ENCODE measurements at regions not wholly inside any gene's neighbourhood (a gene's known extent, or its start where the extent isn't known, plus 50 kb on each side); places are given as distances from the start of the nearest gene placed in this dataset.

DNA sequence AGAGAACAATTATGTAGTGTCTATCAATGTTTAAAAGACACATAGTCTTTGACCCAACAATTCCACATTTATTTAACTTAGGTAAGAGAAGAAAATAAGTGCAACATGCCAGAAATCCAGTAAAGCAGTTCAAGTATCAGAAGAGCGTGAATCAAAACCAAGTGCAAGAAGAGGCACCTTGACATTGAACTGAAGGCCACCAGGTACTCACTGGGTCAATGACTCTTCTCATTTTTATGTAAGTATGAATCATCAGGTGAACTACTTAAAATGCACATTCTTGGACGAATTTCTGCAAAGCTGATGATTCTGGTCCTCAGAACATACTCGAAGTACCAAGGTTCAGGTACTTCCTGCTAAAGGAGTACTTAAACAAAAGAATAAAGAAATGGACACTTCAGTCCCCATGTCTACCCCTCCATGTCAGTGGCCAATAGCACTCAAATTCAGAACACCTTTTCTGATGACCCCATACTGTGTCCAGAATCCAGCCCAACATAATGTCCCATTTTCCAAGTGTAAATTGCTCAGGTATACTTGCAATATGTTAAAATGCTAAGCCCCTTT, 481.9 kb downstream of the GJA1 start:
- TF ChIP-seq, protein P1, sequence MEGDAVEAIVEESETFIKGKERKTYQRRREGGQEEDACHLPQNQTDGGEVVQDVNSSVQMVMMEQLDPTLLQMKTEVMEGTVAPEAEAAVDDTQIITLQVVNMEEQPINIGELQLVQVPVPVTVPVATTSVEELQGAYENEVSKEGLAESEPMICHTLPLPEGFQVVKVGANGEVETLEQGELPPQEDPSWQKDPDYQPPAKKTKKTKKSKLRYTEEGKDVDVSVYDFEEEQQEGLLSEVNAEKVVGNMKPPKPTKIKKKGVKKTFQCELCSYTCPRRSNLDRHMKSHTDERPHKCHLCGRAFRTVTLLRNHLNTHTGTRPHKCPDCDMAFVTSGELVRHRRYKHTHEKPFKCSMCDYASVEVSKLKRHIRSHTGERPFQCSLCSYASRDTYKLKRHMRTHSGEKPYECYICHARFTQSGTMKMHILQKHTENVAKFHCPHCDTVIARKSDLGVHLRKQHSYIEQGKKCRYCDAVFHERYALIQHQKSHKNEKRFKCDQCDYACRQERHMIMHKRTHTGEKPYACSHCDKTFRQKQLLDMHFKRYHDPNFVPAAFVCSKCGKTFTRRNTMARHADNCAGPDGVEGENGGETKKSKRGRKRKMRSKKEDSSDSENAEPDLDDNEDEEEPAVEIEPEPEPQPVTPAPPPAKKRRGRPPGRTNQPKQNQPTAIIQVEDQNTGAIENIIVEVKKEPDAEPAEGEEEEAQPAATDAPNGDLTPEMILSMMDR (IDR thresholded peaks at IDR 0.05; ENCODE audit: insufficient read depth, low read length): no peak
- TF ChIP-seq, protein P2, sequence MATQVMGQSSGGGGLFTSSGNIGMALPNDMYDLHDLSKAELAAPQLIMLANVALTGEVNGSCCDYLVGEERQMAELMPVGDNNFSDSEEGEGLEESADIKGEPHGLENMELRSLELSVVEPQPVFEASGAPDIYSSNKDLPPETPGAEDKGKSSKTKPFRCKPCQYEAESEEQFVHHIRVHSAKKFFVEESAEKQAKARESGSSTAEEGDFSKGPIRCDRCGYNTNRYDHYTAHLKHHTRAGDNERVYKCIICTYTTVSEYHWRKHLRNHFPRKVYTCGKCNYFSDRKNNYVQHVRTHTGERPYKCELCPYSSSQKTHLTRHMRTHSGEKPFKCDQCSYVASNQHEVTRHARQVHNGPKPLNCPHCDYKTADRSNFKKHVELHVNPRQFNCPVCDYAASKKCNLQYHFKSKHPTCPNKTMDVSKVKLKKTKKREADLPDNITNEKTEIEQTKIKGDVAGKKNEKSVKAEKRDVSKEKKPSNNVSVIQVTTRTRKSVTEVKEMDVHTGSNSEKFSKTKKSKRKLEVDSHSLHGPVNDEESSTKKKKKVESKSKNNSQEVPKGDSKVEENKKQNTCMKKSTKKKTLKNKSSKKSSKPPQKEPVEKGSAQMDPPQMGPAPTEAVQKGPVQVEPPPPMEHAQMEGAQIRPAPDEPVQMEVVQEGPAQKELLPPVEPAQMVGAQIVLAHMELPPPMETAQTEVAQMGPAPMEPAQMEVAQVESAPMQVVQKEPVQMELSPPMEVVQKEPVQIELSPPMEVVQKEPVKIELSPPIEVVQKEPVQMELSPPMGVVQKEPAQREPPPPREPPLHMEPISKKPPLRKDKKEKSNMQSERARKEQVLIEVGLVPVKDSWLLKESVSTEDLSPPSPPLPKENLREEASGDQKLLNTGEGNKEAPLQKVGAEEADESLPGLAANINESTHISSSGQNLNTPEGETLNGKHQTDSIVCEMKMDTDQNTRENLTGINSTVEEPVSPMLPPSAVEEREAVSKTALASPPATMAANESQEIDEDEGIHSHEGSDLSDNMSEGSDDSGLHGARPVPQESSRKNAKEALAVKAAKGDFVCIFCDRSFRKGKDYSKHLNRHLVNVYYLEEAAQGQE (IDR thresholded peaks at IDR 0.05; ENCODE audit: insufficient replicate concordance, low read depth): no peak
- no peak for TF ChIP-seq GABPA (IDR thresholded peaks at IDR 0.05; ENCODE audit: low read depth)
